ENCODE measurements at regions not wholly inside any gene's neighbourhood (a gene's known extent, or its start where the extent isn't known, plus 50 kb on each side); places are given as distances from the start of the nearest gene placed in this dataset.
"Not testable (repeated sequence)": the region's sequence is repeated elsewhere in the genome, so short reads cannot be mapped to it uniquely, and the experiment has no call there.

- not testable (repeated sequence) for TF ChIP-seq CTCF (IDR thresholded peaks at IDR 0.05 in 4 of 5, conservative IDR thresholded peaks at IDR 0.05 in 1 of 5); POLR2A (IDR thresholded peaks at IDR 0.05)
These were observed 108.7 kb upstream of the GOLGA8J start for GRCh38 chr15:29974056-29974455.
